WI38 (cell line): ENCODE measurements at regions not wholly inside any gene's neighbourhood (a gene's known extent, or its start where the extent isn't known, plus 50 kb on each side); places are given as distances from the start of the nearest gene placed in this dataset.

Experiments used
- H3K4me3 ChIP-seq: 2 replicates; pipeline ENCODE4 v1.5.1; 2011; ENCODE audit warnings: low read depth, mild to moderate bottlenecking, control low read depth, low read length
- CTCF ChIP-seq: IDR thresholded peaks from 2 replicates; pipeline ENCODE4 v1.5.1; 2012; ENCODE audit warnings: low read depth, mild to moderate bottlenecking, control low read depth, low read length

DNA sequence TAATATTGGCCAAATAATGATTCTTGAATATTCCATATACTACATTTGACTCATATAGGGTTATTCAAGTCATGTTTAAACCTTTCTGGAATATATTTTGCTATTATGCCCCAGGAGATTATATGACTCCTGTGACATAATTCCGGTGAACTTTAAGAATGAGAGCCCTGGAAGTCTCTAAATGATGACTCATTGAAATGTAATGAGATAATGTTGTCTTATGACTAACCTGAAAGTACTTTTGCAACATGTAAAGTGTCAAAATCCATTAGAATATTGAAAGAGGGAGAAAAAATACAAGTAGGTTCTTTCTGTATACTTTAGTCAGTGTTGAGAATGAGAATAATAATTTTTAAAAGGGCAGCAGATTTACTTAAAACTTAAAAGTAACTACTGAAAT, 830.4 kb downstream of the MAT2B start:
- no peak for TF ChIP-seq CTCF

DNA sequence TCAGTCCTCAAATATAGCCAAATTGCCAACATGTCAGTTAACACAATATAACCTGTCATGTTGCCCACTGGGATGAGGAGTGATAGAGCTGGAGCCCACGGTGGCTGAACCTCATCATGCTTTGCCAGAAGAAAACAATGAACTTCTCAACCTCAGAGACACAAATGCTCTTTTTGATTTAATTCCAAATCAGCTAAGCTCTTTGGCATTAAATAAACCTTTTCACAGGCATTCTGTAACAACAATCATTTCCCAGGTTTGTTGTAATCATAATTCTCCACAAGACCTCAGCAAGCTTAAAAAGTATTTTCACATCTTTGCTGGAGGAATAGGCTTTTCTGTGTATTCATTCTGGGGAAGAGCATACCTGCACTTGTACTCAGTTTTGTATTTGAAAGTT, 830.9 kb downstream of the MAT2B start:
- H3K4me3 ChIP-seq = no peak overlapping the region
- no peak for TF ChIP-seq CTCF

More for the DNA sequence above, 830.4 kb downstream of the MAT2B start:
- no peak overlapping the region for H3K4me3 ChIP-seq

- TF ChIP-seq CTCF = no peak
- H3K4me3 ChIP-seq = no peak overlapping the region
These were observed 831.5 kb downstream of the MAT2B start for GRCh38 chr5:164336906-164337305.

- TF ChIP-seq CTCF = no peak
- no peak overlapping the region for H3K4me3 ChIP-seq
These were observed 835.7 kb downstream of the MAT2B start for GRCh38 chr5:164341056-164341619.

DNA sequence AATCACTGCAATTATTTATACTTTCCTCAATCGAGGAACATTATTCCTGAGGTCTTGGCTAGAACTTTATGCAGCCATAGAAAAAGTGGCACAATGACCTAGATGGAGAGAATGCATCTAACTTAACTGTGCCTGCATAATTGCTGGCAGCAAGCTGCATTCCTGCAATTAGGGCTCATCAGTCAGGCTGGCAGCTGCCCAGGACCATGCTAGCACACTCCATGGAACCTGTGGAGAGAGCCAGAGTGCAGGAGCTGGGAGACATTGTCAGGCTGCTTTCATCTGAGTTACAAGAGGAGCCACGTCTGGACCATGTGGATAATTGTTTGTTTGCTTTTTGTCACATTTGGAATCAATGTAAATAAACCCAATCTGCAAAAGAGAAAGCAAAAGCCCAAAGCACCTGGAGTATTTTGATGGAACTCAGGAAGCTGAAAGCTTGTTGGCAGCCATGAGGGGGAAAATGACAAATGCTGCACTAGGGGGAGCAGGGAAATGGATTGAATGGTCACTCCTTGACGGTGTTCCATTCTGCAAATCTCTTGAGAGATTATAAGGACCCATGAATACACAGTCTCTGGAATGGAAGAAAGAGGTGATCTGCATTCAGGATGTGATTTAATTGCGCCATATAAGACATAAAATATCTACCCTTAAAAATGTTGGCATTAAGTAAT, 839.9 kb downstream of the MAT2B start:
- no peak for TF ChIP-seq CTCF
- H3K4me3 ChIP-seq = no peak overlapping the region

GRCh38 chr5:164345853-164346252, 840.4 kb downstream of the MAT2B start:
- no peak overlapping the region for H3K4me3 ChIP-seq
- no peak for TF ChIP-seq CTCF

DNA sequence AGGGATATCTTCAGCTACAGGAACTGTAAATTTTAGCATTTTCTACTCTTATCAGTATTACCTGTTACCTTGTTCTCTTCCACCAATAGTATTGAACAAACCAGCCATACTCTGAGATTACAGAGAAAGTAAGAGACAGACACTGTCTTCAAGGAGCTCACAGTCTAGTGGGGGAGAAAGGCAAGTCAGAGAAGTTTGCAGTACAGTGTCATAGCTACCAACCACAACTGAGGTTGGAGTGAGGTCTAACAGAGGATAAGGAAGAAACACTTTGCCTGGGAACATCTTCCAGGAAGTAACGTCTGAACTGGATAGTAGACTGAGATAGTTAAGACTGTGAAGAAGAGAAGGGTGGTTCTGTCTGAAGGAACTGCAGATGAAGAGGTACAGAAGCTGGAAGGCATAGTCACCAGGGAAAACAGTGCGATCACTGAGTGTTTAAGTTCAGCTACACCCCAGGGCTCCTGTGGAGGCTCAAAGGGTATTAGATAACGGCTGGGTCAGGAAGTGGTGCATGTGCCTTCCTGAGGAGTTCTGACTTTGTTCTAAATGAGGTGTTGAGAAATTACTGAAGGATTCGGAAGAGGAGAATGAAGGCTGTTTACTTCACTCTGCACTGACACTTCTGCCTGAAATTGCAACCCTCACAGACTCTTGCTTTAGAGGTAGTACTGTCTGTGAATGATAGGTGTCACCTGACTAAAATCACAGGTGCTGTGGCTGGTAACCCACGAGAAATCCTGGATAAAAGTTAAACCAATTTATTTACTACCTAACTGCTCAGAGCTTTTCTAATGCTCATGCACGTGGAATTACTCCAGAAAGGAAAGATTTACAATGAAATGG, 841.6 kb downstream of the MAT2B start:
- H3K4me3 ChIP-seq = no peak overlapping the region
- TF ChIP-seq CTCF = no peak
